BJ (cell line): ENCODE measurements at regions not wholly inside any gene's neighbourhood (a gene's known extent, or its start where the extent isn't known, plus 50 kb on each side); places are given as distances from the start of the nearest gene placed in this dataset.

Source experiments
- CTCF ChIA-PET: fragments of 350-600 bp; formaldehyde crosslinking; extraction: SDS; loops from one replicate; lab custom pipeline; 2021; ENCODE audit warnings: antibody characterized with exemption, inconsistent platforms; lab: Yijun Ruan, JAX
- POLR2A ChIA-PET: fragments of 300-600 bp; sonication (Branson Sonifier 250); formaldehyde crosslinking; extraction: SDS; loops from one replicate; lab custom pipeline; 2021; ENCODE audit warnings: antibody characterized with exemption; lab: Charles Lee
- DNase-seq: peaks from one replicate; pipeline ENCODE4 v3.0.0-alpha.2; 2011; ENCODE audit warnings: low read depth
- H3K27me3 ChIP-seq: 2 replicates; pipeline ENCODE4 v1.6.0; 2011; ENCODE audit warnings: low read length; ENCODE audit not compliant: control insufficient read depth, insufficient read depth
- H3K36me3 ChIP-seq: 2 replicates; pipeline ENCODE4 v1.5.1; 2011; ENCODE audit warnings: low read length; ENCODE audit not compliant: control insufficient read depth, insufficient read depth
- H3K4me3 ChIP-seq: 2 replicates; pipeline ENCODE4 v1.5.1; 2011; ENCODE audit warnings: low read depth, mild to moderate bottlenecking, control low read depth, low read length
- CTCF ChIP-seq: IDR thresholded peaks from 2 replicates; pipeline ENCODE4 v1.5.1; 2011; ENCODE audit warnings: low read depth, mild to moderate bottlenecking, control low read depth, inconsistent platforms, low read length, moderate library complexity; ENCODE audit not compliant: insufficient read depth

- Histone ChIP-seq H3K27me3 (no peaks in the 10 kb centered on the region), H3K36me3 (no peaks in the 10 kb centered on the region), H3K4me3 (no peak overlapping the region)
- CTCF ChIA-PET: no interaction called here
- TF ChIP-seq CTCF: no peak
- POLR2A ChIA-PET: no interaction called here
- DNase-seq: no peak
Observed at GRCh38 chrX:15191830-15192229, 78.1 kb downstream of the ASB9 start.

- no peaks in the 10 kb centered on the region for H3K36me3 ChIP-seq
- ChIA-PET CTCF (no interaction called here), POLR2A (no interaction called here)
- TF ChIP-seq CTCF: no peak
- H3K27me3 ChIP-seq: no peaks in the 10 kb centered on the region
- no peak for DNase-seq
- no peak overlapping the region for H3K4me3 ChIP-seq
Observed at GRCh38 chrX:15188039-15188438, 81.8 kb downstream of the ASB9 start.

- Histone ChIP-seq H3K27me3 (no peaks in the 10 kb centered on the region), H3K36me3 (no peaks in the 10 kb centered on the region), H3K4me3 (no peak overlapping the region)
- ChIA-PET CTCF (no interaction called here), POLR2A (no interaction called here)
- no peak for DNase-seq
- no peak for TF ChIP-seq CTCF
Observed at GRCh38 chrX:15177316-15177715, 92.6 kb downstream of the ASB9 start.

DNA sequence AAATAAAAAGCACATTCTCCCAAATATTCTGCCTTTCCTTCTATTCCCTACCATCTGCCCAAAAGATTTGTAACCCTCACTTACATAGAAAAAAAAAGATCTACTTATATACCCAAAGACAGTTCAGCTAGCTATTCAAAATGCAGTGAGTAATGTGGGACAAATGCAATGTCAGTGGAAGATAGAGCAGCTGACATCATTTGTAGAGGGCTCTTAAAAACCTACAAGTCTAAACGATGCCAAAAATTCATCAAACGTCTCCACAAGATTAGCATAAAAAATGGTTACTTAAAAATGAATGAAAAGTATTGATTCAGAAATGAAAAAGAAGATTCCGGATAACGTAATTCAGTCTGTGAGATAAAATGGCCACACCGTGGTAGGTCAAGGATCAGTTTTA, 96.5 kb downstream of the ASB9 start:
- Histone ChIP-seq H3K27me3 (no peaks in the 10 kb centered on the region), H3K4me3 (no peak overlapping the region), H3K36me3 (no peaks in the 10 kb centered on the region)
- no peak for DNase-seq
- ChIA-PET POLR2A (no interaction called here), CTCF (no interaction called here)
- TF ChIP-seq CTCF: no peak

GRCh38 chrX:15170927-15171326, 99.0 kb downstream of the ASB9 start:
- ChIA-PET POLR2A (no interaction called here), CTCF (no interaction called here)
- no peak for TF ChIP-seq CTCF
- H3K27me3 ChIP-seq: no peaks in the 10 kb centered on the region
- H3K36me3 ChIP-seq: no peaks in the 10 kb centered on the region
- H3K4me3 ChIP-seq: no peak overlapping the region
- DNase-seq: no peak
